WI38 (cell line): ENCODE measurements at regions not wholly inside any gene's neighbourhood (a gene's known extent, or its start where the extent isn't known, plus 50 kb on each side); places are given as distances from the start of the nearest gene placed in this dataset.
"Not testable (repeated sequence)": the region's sequence is repeated elsewhere in the genome, so short reads cannot be mapped to it uniquely, and the experiment has no call there.

Experiments used
- H3K4me3 ChIP-seq: 2 replicates; pipeline ENCODE4 v1.5.1; 2011; ENCODE audit warnings: low read depth, mild to moderate bottlenecking, control low read depth, low read length
- TF ChIP-seq, protein P1 (sequence below): IDR thresholded peaks from 2 replicates; pipeline ENCODE4 v1.5.1; 2012; ENCODE audit warnings: low read depth, mild to moderate bottlenecking, control low read depth, low read length

GRCh38 chr12:114547636-114548035, 136.3 kb downstream of the TBX3 start:
- TF ChIP-seq, protein P1, sequence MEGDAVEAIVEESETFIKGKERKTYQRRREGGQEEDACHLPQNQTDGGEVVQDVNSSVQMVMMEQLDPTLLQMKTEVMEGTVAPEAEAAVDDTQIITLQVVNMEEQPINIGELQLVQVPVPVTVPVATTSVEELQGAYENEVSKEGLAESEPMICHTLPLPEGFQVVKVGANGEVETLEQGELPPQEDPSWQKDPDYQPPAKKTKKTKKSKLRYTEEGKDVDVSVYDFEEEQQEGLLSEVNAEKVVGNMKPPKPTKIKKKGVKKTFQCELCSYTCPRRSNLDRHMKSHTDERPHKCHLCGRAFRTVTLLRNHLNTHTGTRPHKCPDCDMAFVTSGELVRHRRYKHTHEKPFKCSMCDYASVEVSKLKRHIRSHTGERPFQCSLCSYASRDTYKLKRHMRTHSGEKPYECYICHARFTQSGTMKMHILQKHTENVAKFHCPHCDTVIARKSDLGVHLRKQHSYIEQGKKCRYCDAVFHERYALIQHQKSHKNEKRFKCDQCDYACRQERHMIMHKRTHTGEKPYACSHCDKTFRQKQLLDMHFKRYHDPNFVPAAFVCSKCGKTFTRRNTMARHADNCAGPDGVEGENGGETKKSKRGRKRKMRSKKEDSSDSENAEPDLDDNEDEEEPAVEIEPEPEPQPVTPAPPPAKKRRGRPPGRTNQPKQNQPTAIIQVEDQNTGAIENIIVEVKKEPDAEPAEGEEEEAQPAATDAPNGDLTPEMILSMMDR: no peak
- no peak overlapping the region for H3K4me3 ChIP-seq

GRCh38 chr12:114530417-114530816, 124.5 kb upstream of the TBX5 start:
- H3K4me3 ChIP-seq: no peak overlapping the region
- TF ChIP-seq, protein P1: no peak

GRCh38 chr12:114529966-114530365, 124.0 kb upstream of the TBX5 start:
- TF ChIP-seq, protein P1: no peak
- no peak overlapping the region for H3K4me3 ChIP-seq

DNA sequence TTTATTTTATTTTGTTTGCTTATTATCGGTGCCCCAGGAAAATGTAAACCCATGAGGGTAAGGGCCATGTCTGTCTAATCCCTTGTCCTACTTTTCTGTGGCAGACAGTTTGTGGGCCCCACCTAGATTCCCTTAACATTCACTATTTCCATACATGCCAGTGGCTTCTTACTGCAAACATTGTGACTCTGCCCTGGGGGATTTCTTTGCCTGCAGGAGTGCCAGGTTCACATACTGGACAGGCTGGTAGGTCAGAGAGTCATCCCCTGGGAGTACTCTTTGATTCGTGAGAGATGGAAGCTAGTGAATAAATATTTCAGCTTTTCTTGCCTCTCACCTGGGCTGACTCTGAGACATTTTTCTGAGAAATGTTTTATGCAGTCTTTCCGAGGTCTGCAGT, 122.8 kb upstream of the TBX5 start:
- H3K4me3 ChIP-seq: no peak overlapping the region
- TF ChIP-seq, protein P1: no peak

GRCh38 chr12:114521160-114521559, 115.2 kb upstream of the TBX5 start:
- H3K4me3 ChIP-seq: not testable (repeated sequence)

- TF ChIP-seq, protein P1: no peak
- H3K4me3 ChIP-seq: no peak overlapping the region
Observed at GRCh38 chr12:114512351-114512750, 106.4 kb upstream of the TBX5 start.

- H3K4me3 ChIP-seq: no peak overlapping the region
- TF ChIP-seq, protein P1: peak; percentile 65
Observed at GRCh38 chr12:114508529-114509129, 102.7 kb upstream of the TBX5 start.

- TF ChIP-seq, protein P1: no peak
- no peak overlapping the region for H3K4me3 ChIP-seq
Observed at GRCh38 chr12:114506651-114507050, 100.7 kb upstream of the TBX5 start.
